IPS-15b (cell line): ENCODE measurements at regions not wholly inside any gene's neighbourhood (a gene's known extent, or its start where the extent isn't known, plus 50 kb on each side); places are given as distances from the start of the nearest gene placed in this dataset.

Source experiments
- H3K27me3 ChIP-seq: one replicate; pipeline ENCODE4 v1.6.1; 2013; ENCODE audit warnings: low read length; ENCODE audit not compliant: control insufficient read depth, insufficient read depth
- H3K36me3 ChIP-seq: one replicate; pipeline ENCODE4 v1.6.1; 2013; ENCODE audit warnings: low read length; ENCODE audit not compliant: control insufficient read depth, insufficient read depth
- H3K4me1 ChIP-seq: one replicate; pipeline ENCODE4 v1.6.1; 2013; ENCODE audit warnings: mild to moderate bottlenecking, low read length; ENCODE audit not compliant: control insufficient read depth, insufficient read depth
- H3K4me3 ChIP-seq: one replicate; pipeline ENCODE4 v1.5.1; 2013; ENCODE audit warnings: low read depth, low read length
- H3K9ac ChIP-seq: one replicate; pipeline ENCODE4 v1.6.1; 2013; ENCODE audit warnings: low read depth, mild to moderate bottlenecking, low read length
- H3K9me3 ChIP-seq: one replicate; pipeline ENCODE4 v1.6.1; 2013; ENCODE audit warnings: mild to moderate bottlenecking, low read length; ENCODE audit not compliant: control insufficient read depth, insufficient read depth

- no peaks in the 10 kb centered on the region for H3K27me3 ChIP-seq
- no peak overlapping the region for H3K4me3 ChIP-seq
- H3K36me3 ChIP-seq: no peaks in the 10 kb centered on the region
- H3K9ac ChIP-seq: no peak overlapping the region
- H3K4me1 ChIP-seq: peaks cover 16% of the 10 kb centered on the region
- no peaks in the 10 kb centered on the region for H3K9me3 ChIP-seq
Observed at GRCh38 chr5:83001796-83002381, 75.3 kb downstream of the TMEM167A start.

GRCh38 chr5:83000922-83001321 is 76.3 kb downstream of the TMEM167A start:
- no peak overlapping the region for H3K4me3 ChIP-seq
- H3K27me3 ChIP-seq: no peaks in the 10 kb centered on the region
- H3K9ac ChIP-seq: no peak overlapping the region
- H3K9me3 ChIP-seq: no peaks in the 10 kb centered on the region
- peaks cover 16% of the 10 kb centered on the region for H3K4me1 ChIP-seq
- no peaks in the 10 kb centered on the region for H3K36me3 ChIP-seq

GRCh38 chr5:83000428-83000827 is 76.8 kb downstream of the TMEM167A start:
- no peak overlapping the region for H3K9ac ChIP-seq
- no peaks in the 10 kb centered on the region for H3K27me3 ChIP-seq
- H3K9me3 ChIP-seq: no peaks in the 10 kb centered on the region
- no peaks in the 10 kb centered on the region for H3K36me3 ChIP-seq
- H3K4me1 ChIP-seq: peaks cover 16% of the 10 kb centered on the region
- H3K4me3 ChIP-seq: no peak overlapping the region

GRCh38 chr5:82993416-82993815 is 83.8 kb downstream of the TMEM167A start:
- Histone ChIP-seq H3K4me1 (no peaks in the 10 kb centered on the region), H3K4me3 (no peak overlapping the region), H3K9me3 (no peaks in the 10 kb centered on the region), H3K27me3 (no peaks in the 10 kb centered on the region), H3K9ac (no peak overlapping the region), H3K36me3 (no peaks in the 10 kb centered on the region)

- no peaks in the 10 kb centered on the region for H3K27me3 ChIP-seq
- no peaks in the 10 kb centered on the region for H3K9me3 ChIP-seq
- H3K9ac ChIP-seq: no peak overlapping the region
- no peaks in the 10 kb centered on the region for H3K36me3 ChIP-seq
- H3K4me1 ChIP-seq: no peaks in the 10 kb centered on the region
- no peak overlapping the region for H3K4me3 ChIP-seq
Observed at GRCh38 chr5:82992646-82993045, 84.5 kb downstream of the TMEM167A start.

- no peaks in the 10 kb centered on the region for H3K27me3 ChIP-seq
- no peak overlapping the region for H3K9ac ChIP-seq
- H3K4me1 ChIP-seq: no peaks in the 10 kb centered on the region
- no peaks in the 10 kb centered on the region for H3K9me3 ChIP-seq
- H3K36me3 ChIP-seq: no peaks in the 10 kb centered on the region
- H3K4me3 ChIP-seq: no peak overlapping the region
Observed at GRCh38 chr5:82991678-82992323, 85.4 kb downstream of the TMEM167A start.

GRCh38 chr5:82991059-82991458 is 86.1 kb downstream of the TMEM167A start:
- no peak overlapping the region for H3K9ac ChIP-seq
- no peaks in the 10 kb centered on the region for H3K4me1 ChIP-seq
- H3K4me3 ChIP-seq: no peak overlapping the region
- H3K36me3 ChIP-seq: no peaks in the 10 kb centered on the region
- H3K27me3 ChIP-seq: no peaks in the 10 kb centered on the region
- no peaks in the 10 kb centered on the region for H3K9me3 ChIP-seq

GRCh38 chr5:82987188-82987587 is 90.0 kb downstream of the TMEM167A start:
- H3K9me3 ChIP-seq: no peaks in the 10 kb centered on the region
- peaks cover 14% of the 10 kb centered on the region for H3K4me1 ChIP-seq
- H3K9ac ChIP-seq: no peak overlapping the region
- no peak overlapping the region for H3K4me3 ChIP-seq
- no peaks in the 10 kb centered on the region for H3K27me3 ChIP-seq
- H3K36me3 ChIP-seq: no peaks in the 10 kb centered on the region

- Histone ChIP-seq H3K9me3 (no peaks in the 10 kb centered on the region), H3K4me1 (peaks cover 14% of the 10 kb centered on the region), H3K27me3 (no peaks in the 10 kb centered on the region), H3K4me3 (no peak overlapping the region), H3K36me3 (no peaks in the 10 kb centered on the region), H3K9ac (no peak overlapping the region)
Observed at GRCh38 chr5:82986404-82986803, 90.8 kb downstream of the TMEM167A start.

- Histone ChIP-seq H3K9me3 (no peaks in the 10 kb centered on the region), H3K27me3 (no peaks in the 10 kb centered on the region), H3K4me3 (no peak overlapping the region), H3K9ac (no peak overlapping the region), H3K36me3 (no peaks in the 10 kb centered on the region), H3K4me1 (peaks cover 14% of the 10 kb centered on the region)
Observed at GRCh38 chr5:82985763-82986162, 91.4 kb downstream of the TMEM167A start.

- H3K4me1 ChIP-seq: peaks cover 14% of the 10 kb centered on the region
- H3K9me3 ChIP-seq: no peaks in the 10 kb centered on the region
- no peaks in the 10 kb centered on the region for H3K36me3 ChIP-seq
- H3K9ac ChIP-seq: no peak overlapping the region
- H3K27me3 ChIP-seq: no peaks in the 10 kb centered on the region
- no peak overlapping the region for H3K4me3 ChIP-seq
Observed at GRCh38 chr5:82984786-82985735, 92.1 kb downstream of the TMEM167A start.
